Tongue (tissue), 1 donor: ENCODE measurements at regions not wholly inside any gene's neighbourhood (a gene's known extent, or its start where the extent isn't known, plus 50 kb on each side); places are given as distances from the start of the nearest gene placed in this dataset.
A peak's percentile ranks its signal among the peaks of the same experiment; 100 is the strongest.
"Not testable (repeated sequence)": the region's sequence is repeated elsewhere in the genome, so short reads cannot be mapped to it uniquely, and the experiment has no call there.

ENCODE experiments used
- DNase-seq: peaks from one replicate; pipeline ENCODE4 v3.0.0-alpha.2; 2015

GRCh38 chr5:98209418-98209817, 564.0 kb upstream of the RGMB start:
- DNase-seq, result no peak

GRCh38 chr5:98214240-98215051, 559.0 kb upstream of the RGMB start:
- DNase-seq, result peak; percentile 97

GRCh38 chr5:98217138-98217537, 556.3 kb upstream of the RGMB start:
- no peak for DNase-seq

GRCh38 chr5:98218838-98219237, 554.6 kb upstream of the RGMB start:
- DNase-seq, result no peak

- no peak for DNase-seq
Measured at GRCh38 chr5:98227489-98227888, 546.0 kb upstream of the RGMB start.

GRCh38 chr5:98231089-98231488, 542.4 kb upstream of the RGMB start:
- DNase-seq, result no peak

GRCh38 chr5:98237794-98238193, 535.7 kb upstream of the RGMB start:
- not testable (repeated sequence) for DNase-seq

- DNase-seq, result no peak
Measured at GRCh38 chr5:98243972-98244371, 529.5 kb upstream of the RGMB start.

- no peak for DNase-seq
Measured at GRCh38 chr5:98248949-98249348, 524.5 kb upstream of the RGMB start.

GRCh38 chr5:98258939-98259338, 514.5 kb upstream of the RGMB start:
- DNase-seq, result no peak

- DNase-seq, result no peak
Measured at GRCh38 chr5:98259595-98259994, 513.9 kb upstream of the RGMB start.

- no peak for DNase-seq
Measured at GRCh38 chr5:98263084-98263483, 510.4 kb upstream of the RGMB start.

- no peak for DNase-seq
Measured at GRCh38 chr5:98268162-98268860, 505.2 kb upstream of the RGMB start.

- no peak for DNase-seq
Measured at GRCh38 chr5:98275980-98276379, 497.5 kb upstream of the RGMB start.

- DNase-seq, result no peak
Measured at GRCh38 chr5:98282521-98282920, 490.9 kb upstream of the RGMB start.

- no peak for DNase-seq
Measured at GRCh38 chr5:98292496-98292895, 481.0 kb upstream of the RGMB start.

GRCh38 chr5:98296426-98296825, 477.0 kb upstream of the RGMB start:
- no peak for DNase-seq

- no peak for DNase-seq
Measured at GRCh38 chr5:98299435-98299834, 474.0 kb upstream of the RGMB start.

GRCh38 chr5:98301547-98301946, 471.9 kb upstream of the RGMB start:
- DNase-seq, result peak; percentile 68

GRCh38 chr5:98307811-98308210, 465.7 kb upstream of the RGMB start:
- DNase-seq, result no peak

- no peak for DNase-seq
Measured at GRCh38 chr5:98308231-98308630, 465.2 kb upstream of the RGMB start.

- no peak for DNase-seq
Measured at GRCh38 chr5:98308960-98309359, 464.5 kb upstream of the RGMB start.

GRCh38 chr5:98309785-98310598, 463.5 kb upstream of the RGMB start:
- no peak for DNase-seq
